ENCODE measurements at regions not wholly inside any gene's neighbourhood (a gene's known extent, or its start where the extent isn't known, plus 50 kb on each side); places are given as distances from the start of the nearest gene placed in this dataset.

DNA sequence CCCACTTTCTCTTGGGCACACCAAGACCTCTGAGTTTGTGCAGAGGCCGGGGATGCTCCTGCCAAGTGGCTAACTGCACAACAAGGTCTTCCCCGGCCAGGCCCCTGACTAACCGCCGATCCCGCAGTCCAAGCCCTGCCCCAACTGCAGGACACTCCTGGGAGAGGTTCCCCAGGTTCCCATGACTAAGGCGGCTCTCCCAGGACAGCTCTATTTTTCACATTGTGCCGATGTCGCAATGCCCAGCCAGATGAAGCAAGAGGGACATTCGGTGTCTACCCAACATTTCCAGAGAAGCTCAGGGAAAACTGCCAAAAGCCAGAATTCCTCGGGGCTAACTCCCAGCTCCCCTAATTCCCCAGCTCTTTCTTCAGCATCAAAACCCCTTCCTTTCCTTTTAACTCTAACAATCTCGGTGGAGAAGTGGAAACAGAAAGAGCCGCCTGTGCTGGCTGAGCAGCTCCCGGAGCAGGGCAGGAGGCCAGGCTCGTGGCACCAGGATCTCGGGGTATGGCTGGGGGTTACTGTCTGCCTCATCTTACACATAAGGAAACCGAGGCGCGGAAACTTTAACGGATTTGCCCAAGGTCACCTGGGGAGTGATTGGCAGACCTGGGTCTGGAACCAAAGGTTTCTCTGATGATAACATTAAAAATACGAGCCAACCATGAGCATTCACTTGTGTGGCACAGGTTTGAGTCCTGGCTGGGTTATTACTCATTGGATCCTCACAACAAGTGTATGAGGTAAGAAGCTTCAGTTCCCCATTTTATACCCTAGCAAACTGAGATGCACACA, 318.2 kb downstream of the BCL11B start:
- H3K4me1 Mint-ChIP-seq (ENCODE audit: low read depth): peaks cover 7% of the 10 kb centered on the region; the same call in 1 of the 2 replicates
- H3K4me3 Mint-ChIP-seq: no peak overlapping the region
- DNase-seq: peak; percentile 24
- TF ChIP-seq, protein P1, sequence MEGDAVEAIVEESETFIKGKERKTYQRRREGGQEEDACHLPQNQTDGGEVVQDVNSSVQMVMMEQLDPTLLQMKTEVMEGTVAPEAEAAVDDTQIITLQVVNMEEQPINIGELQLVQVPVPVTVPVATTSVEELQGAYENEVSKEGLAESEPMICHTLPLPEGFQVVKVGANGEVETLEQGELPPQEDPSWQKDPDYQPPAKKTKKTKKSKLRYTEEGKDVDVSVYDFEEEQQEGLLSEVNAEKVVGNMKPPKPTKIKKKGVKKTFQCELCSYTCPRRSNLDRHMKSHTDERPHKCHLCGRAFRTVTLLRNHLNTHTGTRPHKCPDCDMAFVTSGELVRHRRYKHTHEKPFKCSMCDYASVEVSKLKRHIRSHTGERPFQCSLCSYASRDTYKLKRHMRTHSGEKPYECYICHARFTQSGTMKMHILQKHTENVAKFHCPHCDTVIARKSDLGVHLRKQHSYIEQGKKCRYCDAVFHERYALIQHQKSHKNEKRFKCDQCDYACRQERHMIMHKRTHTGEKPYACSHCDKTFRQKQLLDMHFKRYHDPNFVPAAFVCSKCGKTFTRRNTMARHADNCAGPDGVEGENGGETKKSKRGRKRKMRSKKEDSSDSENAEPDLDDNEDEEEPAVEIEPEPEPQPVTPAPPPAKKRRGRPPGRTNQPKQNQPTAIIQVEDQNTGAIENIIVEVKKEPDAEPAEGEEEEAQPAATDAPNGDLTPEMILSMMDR (IDR thresholded peaks at IDR 0.05): no peak
- H3K36me3 Mint-ChIP-seq (ENCODE audit: low read depth): no peaks in the 10 kb centered on the region
- H3K27ac Mint-ChIP-seq: no peak overlapping the region
- H3K9me3 Mint-ChIP-seq: peaks cover 4% of the 10 kb centered on the region; the same call in 1 of the 2 replicates
- peaks cover 9% of the 10 kb centered on the region; the same call in 1 of the 2 replicates for H3K27me3 Mint-ChIP-seq (ENCODE audit: insufficient read depth)

DNA sequence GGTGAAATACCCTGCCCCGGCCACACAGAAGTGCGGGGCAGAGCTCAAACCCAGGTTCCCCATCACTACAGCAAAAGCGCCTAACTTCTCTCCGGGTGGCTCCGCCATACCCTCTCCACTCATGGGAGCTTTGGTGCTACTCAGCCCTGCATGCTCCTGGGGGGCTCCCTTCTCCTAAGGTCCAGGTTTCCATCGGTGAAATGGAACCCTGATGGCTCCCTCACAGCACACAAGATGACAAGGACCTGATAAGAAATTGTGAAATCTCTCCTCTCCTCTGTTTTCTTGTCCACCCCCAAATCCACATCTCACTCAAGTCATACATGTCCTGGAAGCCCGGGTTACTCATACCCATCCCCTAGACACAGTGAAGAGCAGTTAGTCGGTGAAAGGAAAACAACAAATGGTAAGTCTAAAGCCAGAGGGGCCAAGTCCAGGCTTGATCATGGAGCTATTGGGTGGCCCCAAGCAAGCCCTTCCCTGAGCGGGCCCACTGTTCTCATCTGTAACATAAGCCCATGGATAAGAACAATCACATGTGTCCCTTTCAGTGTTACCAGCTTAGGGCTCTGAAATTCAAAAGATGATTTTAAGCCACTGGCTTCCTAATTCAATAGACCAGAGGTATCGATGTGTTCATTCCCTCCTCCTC, 317.5 kb downstream of the BCL11B start:
- Mint-ChIP-seq H3K36me3 (ENCODE audit: low read depth) (no peaks in the 10 kb centered on the region), H3K27me3 (ENCODE audit: insufficient read depth) (peaks cover 5% of the 10 kb centered on the region; the same call in 1 of the 2 replicates), H3K27ac (no peak overlapping the region), H3K9me3 (peaks cover under 1% of the 10 kb centered on the region; the same call in 1 of the 2 replicates), H3K4me3 (no peak overlapping the region), H3K4me1 (ENCODE audit: low read depth) (peaks cover 7% of the 10 kb centered on the region; the same call in 1 of the 2 replicates)
- TF ChIP-seq, protein P1 (IDR thresholded peaks at IDR 0.05): no peak
- DNase-seq: no peak

DNA sequence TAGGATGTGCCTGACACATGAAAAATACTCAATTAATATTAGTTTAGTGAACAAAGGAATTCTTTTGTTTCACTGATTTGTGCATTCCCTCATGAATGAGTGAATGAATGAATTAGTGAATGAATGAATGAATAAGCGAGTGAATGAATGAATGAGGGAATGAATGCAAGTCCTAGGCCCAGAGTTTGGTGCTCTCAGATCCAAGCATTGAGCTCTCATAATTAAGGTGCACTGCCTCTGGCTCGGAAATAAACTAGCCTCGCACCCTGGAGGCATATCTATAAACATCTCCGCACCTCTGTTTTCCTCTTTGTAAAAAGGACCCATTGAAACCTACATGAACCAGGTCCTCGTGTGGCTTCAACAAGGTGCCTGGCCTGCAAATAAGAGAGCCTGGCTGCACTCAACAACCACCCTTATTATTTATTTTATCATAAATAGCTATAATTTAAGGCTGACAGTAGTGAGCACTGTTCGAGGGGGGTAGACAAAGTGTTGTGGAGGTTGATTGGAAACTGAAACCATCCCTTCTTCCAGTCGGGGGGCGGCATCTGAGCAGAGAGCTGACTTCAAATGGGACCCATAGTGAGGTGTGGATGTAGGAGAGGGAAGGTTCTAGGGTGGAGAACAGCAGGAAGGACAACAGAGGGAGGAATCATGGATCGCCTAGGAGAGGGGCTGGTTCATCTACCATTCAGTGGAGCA, 316.8 kb downstream of the BCL11B start:
- DNase-seq: no peak

DNA sequence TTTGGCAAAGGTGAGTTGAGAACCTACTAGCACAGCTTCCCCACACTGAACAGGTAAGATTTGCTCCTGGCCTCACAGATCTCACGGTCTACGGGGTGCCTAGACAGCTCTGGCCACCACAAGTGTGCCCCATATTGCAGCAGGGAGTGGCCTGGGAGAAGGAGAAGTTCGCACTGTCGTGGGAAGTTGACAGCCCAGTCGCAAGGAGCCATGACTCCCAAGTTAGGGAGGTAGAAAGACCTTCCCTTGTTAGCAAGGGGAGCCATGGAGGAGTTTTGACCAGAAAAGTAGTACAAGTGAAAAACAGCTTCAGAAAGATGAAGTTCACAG, 316.3 kb downstream of the BCL11B start:
- Mint-ChIP-seq H3K27me3 (ENCODE audit: insufficient read depth) (peaks cover 5% of the 10 kb centered on the region; the same call in 1 of the 2 replicates), H3K9me3 (no peaks in the 10 kb centered on the region; the same call in 1 of the 2 replicates)
- TF ChIP-seq, protein P1 (IDR thresholded peaks at IDR 0.05): no peak

More for the DNA sequence above, 316.8 kb downstream of the BCL11B start:
- Mint-ChIP-seq H3K4me3 (no peak overlapping the region), H3K9me3 (no peaks in the 10 kb centered on the region; the same call in 1 of the 2 replicates), H3K27me3 (ENCODE audit: insufficient read depth) (peaks cover 5% of the 10 kb centered on the region; the same call in 1 of the 2 replicates), H3K4me1 (ENCODE audit: low read depth) (peaks cover 7% of the 10 kb centered on the region; the same call in 1 of the 2 replicates), H3K27ac (no peak overlapping the region), H3K36me3 (ENCODE audit: low read depth) (no peaks in the 10 kb centered on the region)
- TF ChIP-seq, protein P1 (IDR thresholded peaks at IDR 0.05): no peak

DNA sequence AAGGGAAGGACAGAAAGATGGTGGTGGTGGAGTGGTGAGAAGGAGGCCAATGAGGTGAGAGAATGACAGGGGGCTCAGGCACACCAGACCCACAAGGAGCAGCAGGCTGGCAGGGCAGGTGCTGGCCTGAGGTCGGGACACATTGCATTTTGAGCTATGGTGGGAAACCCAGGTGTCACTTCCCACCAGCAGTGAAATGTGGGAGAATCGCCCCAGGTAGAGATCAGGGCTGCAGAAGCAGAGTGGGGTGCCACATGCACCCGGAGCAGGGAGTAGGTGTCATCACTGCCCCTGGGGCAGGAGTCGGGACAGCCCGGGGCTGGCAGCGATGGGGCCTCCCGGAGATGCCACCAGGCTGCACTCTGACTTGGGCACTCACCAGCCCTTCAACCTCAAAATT, 315.8 kb downstream of the BCL11B start:
- DNase-seq: no peak
- Mint-ChIP-seq H3K4me3 (no peak overlapping the region), H3K36me3 (ENCODE audit: low read depth) (no peaks in the 10 kb centered on the region), H3K4me1 (ENCODE audit: low read depth) (peaks cover 7% of the 10 kb centered on the region; the same call in 1 of the 2 replicates), H3K27me3 (ENCODE audit: insufficient read depth) (peaks cover 5% of the 10 kb centered on the region; the same call in 1 of the 2 replicates), H3K9me3 (no peaks in the 10 kb centered on the region; the same call in 1 of the 2 replicates), H3K27ac (no peak overlapping the region)
- TF ChIP-seq, protein P1 (IDR thresholded peaks at IDR 0.05): no peak

More for the DNA sequence above, 316.3 kb downstream of the BCL11B start:
- H3K27ac Mint-ChIP-seq: no peak overlapping the region
- H3K4me1 Mint-ChIP-seq (ENCODE audit: low read depth): peaks cover 7% of the 10 kb centered on the region; the same call in 1 of the 2 replicates
- DNase-seq: no peak
- H3K4me3 Mint-ChIP-seq: no peak overlapping the region
- no peaks in the 10 kb centered on the region for H3K36me3 Mint-ChIP-seq (ENCODE audit: low read depth)
